Breast epithelium (tissue), 3 donors: ENCODE measurements at regions not wholly inside any gene's neighbourhood (a gene's known extent, or its start where the extent isn't known, plus 50 kb on each side); places are given as distances from the start of the nearest gene placed in this dataset.

Experiments
- POLR2AphosphoS5 ChIP-seq, 3 donors: sonication (generic); formaldehyde crosslinking; IDR thresholded peaks; one replicate each; pipeline ENCODE4 v1.6.1; 2017; ENCODE audit warnings: antibody characterized with exemption in 3 of 3
- TF ChIP-seq, protein P1 (sequence below), 3 donors: fragments of 450-650 bp; IDR thresholded peaks; one replicate each; pipeline ENCODE4 v1.5.1; 2016 to 2017; ENCODE audit warnings: antibody characterized with exemption in 3 of 3, mild to moderate bottlenecking in 3 of 3, moderate library complexity in 3 of 3

- TF ChIP-seq, protein P1, sequence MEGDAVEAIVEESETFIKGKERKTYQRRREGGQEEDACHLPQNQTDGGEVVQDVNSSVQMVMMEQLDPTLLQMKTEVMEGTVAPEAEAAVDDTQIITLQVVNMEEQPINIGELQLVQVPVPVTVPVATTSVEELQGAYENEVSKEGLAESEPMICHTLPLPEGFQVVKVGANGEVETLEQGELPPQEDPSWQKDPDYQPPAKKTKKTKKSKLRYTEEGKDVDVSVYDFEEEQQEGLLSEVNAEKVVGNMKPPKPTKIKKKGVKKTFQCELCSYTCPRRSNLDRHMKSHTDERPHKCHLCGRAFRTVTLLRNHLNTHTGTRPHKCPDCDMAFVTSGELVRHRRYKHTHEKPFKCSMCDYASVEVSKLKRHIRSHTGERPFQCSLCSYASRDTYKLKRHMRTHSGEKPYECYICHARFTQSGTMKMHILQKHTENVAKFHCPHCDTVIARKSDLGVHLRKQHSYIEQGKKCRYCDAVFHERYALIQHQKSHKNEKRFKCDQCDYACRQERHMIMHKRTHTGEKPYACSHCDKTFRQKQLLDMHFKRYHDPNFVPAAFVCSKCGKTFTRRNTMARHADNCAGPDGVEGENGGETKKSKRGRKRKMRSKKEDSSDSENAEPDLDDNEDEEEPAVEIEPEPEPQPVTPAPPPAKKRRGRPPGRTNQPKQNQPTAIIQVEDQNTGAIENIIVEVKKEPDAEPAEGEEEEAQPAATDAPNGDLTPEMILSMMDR (IDR thresholded peaks at IDR 0.05), result no peak
- TF ChIP-seq POLR2AphosphoS5 (IDR thresholded peaks at IDR 0.05), result no peak
These were observed 391.5 kb upstream of the CHORDC1 start for GRCh38 chr11:90614318-90614717.
